Stimulated activated CD4-positive, alpha-beta T cell treated with anti-CD3 and anti-CD28 coated beads, TNF-alpha, amount 100 ng/mL, for 24 hours (primary cell): ENCODE measurements at regions not wholly inside any gene's neighbourhood (a gene's known extent, or its start where the extent isn't known, plus 50 kb on each side); places are given as distances from the start of the nearest gene placed in this dataset.

Experiments
- DNase-seq, 3 experiments: peaks; one replicate each; pipeline ENCODE4 v3.0.0-alpha.2; 2020; ENCODE audit warnings: low read depth in 3 of 3

- no peak for DNase-seq
Measured at GRCh38 chr3:164250923-164251322, 827.4 kb downstream of the SI start.

GRCh38 chr3:164236851-164237250, 841.4 kb downstream of the SI start:
- no peak for DNase-seq

GRCh38 chr3:164235289-164236028, 842.8 kb downstream of the SI start:
- no peak for DNase-seq

GRCh38 chr3:164233951-164234350, 844.3 kb downstream of the SI start:
- DNase-seq, result no peak

GRCh38 chr3:164231718-164232117, 846.6 kb downstream of the SI start:
- no peak for DNase-seq

GRCh38 chr3:164230385-164231094, 847.8 kb downstream of the SI start:
- no peak for DNase-seq

GRCh38 chr3:164224126-164224525, 854.2 kb downstream of the SI start:
- DNase-seq, result no peak

- no peak for DNase-seq
Measured at GRCh38 chr3:164222197-164222596, 856.1 kb downstream of the SI start.

GRCh38 chr3:164221297-164221696, 857.0 kb downstream of the SI start:
- DNase-seq, result no peak

GRCh38 chr3:164209363-164209762, 868.9 kb downstream of the SI start:
- DNase-seq, result no peak

GRCh38 chr3:164208821-164209220, 869.5 kb downstream of the SI start:
- no peak for DNase-seq

- no peak for DNase-seq
Measured at GRCh38 chr3:164208048-164208447, 870.2 kb downstream of the SI start.

- no peak for DNase-seq
Measured at GRCh38 chr3:164200053-164200823, 878.1 kb downstream of the SI start.

GRCh38 chr3:164196477-164196876, 881.8 kb downstream of the SI start:
- DNase-seq, result no peak

GRCh38 chr3:164194842-164195241, 883.5 kb downstream of the SI start:
- DNase-seq, result no peak

- DNase-seq, result no peak
Measured at GRCh38 chr3:164192974-164193373, 885.3 kb downstream of the SI start.

- no peak for DNase-seq
Measured at GRCh38 chr3:164190566-164190965, 887.7 kb downstream of the SI start.

GRCh38 chr3:164186095-164186494, 892.2 kb downstream of the SI start:
- DNase-seq, result no peak

- DNase-seq, result no peak
Measured at GRCh38 chr3:164179110-164179774, 899.1 kb downstream of the SI start.

GRCh38 chr3:164174059-164174458, 904.2 kb downstream of the SI start:
- no peak for DNase-seq

- DNase-seq, result no peak
Measured at GRCh38 chr3:164155400-164155799, 922.9 kb downstream of the SI start.

- no peak for DNase-seq
Measured at GRCh38 chr3:164144824-164145223, 933.5 kb downstream of the SI start.
